Body of pancreas (tissue), 4 donors: ENCODE measurements at regions not wholly inside any gene's neighbourhood (a gene's known extent, or its start where the extent isn't known, plus 50 kb on each side); places are given as distances from the start of the nearest gene placed in this dataset.

Experiments
- CTCF ChIP-seq, 7 experiments: fragments of 450-650 bp in 4 of 7; fragments of 200-600 bp in 3 of 7; sonication (generic) in 3 of 7; IDR thresholded peaks; one replicate each; pipeline ENCODE4 v1.5.1; 2016 to 2019; ENCODE audit warnings: antibody characterized with exemption in 7 of 7
- POLR2A ChIP-seq, 3 donors: fragments of 450-650 bp; IDR thresholded peaks; one replicate each; pipeline ENCODE4 v1.6.1; 2016; ENCODE audit warnings: antibody characterized with exemption in 3 of 3, mild to moderate bottlenecking in 2 of 3

GRCh38 chr21:15272591-15272990 is 207.8 kb upstream of the NRIP1 start:
- no peak for TF ChIP-seq CTCF (IDR thresholded peaks at IDR 0.05)
- no peak for TF ChIP-seq POLR2A (IDR thresholded peaks at IDR 0.05)
